ENCODE measurements at regions not wholly inside any gene's neighbourhood (a gene's known extent, or its start where the extent isn't known, plus 50 kb on each side); places are given as distances from the start of the nearest gene placed in this dataset.

- FAIRE-seq: no peak
- Histone ChIP-seq H4K8ac (ENCODE audit: extremely low read depth, insufficient read depth, low read length) (no peak overlapping the region), H3K27ac (ENCODE audit: low read depth, low read length) (no peak overlapping the region), H3K36me3 (ENCODE audit: control insufficient read depth in 2 of 4, insufficient read depth in 4 of 4, low read length in 3 of 4) (no peaks in the 10 kb centered on the region), H2BK120ac (replicated peaks; ENCODE audit: low read depth, low read length) (no peak overlapping the region), H3K18ac (ENCODE audit: extremely low read depth, low read length) (no peak overlapping the region), H3K4ac (replicated peaks; ENCODE audit: insufficient read length, low read depth, low read length) (no peak overlapping the region), H3K14ac (ENCODE audit: insufficient read length) (no peak overlapping the region), H4K20me1 (replicated peaks in 1 of 2; ENCODE audit: control insufficient read depth in 1 of 2, insufficient read depth in 2 of 2, low read length in 2 of 2) (no peaks in the 10 kb centered on the region), H2BK12ac (ENCODE audit: low read depth, low read length) (no peak overlapping the region), H3K79me1 (ENCODE audit: low read depth, low read length) (no peaks in the 10 kb centered on the region), H3K23me2 (ENCODE audit: low read depth, low read length) (no peaks in the 10 kb centered on the region), H4K91ac (replicated peaks; ENCODE audit: insufficient read length, low read length) (no peak overlapping the region), H3K79me2 (ENCODE audit: control insufficient read depth in 1 of 2, insufficient read depth in 2 of 2, low read length in 2 of 2) (no peaks in the 10 kb centered on the region), H3K9ac (replicated peaks in 1 of 4; ENCODE audit: extremely low read depth in 1 of 4, low read depth in 3 of 4, low read length in 3 of 4) (no peak overlapping the region), H3K4me2 (ENCODE audit: insufficient read depth in 1 of 2, low read depth in 2 of 2, low read length in 2 of 2) (no peak overlapping the region), H2AFZ (ENCODE audit: low read length) (no peak overlapping the region), H3K4me1 (replicated peaks in 1 of 4; ENCODE audit: control insufficient read depth in 3 of 4, insufficient read depth in 4 of 4, low read length in 3 of 4) (no peaks in the 10 kb centered on the region), H2BK20ac (ENCODE audit: low read length) (no peak overlapping the region), H3K56ac (replicated peaks; ENCODE audit: insufficient read length, low read depth, low read length) (no peak overlapping the region), H3K23ac (ENCODE audit: insufficient read length) (no peak overlapping the region), H3K9me3 (ENCODE audit: insufficient read depth in 2 of 2, low read depth in 1 of 2, low read length in 1 of 2) (no peaks in the 10 kb centered on the region), H2BK5ac (ENCODE audit: low read depth, low read length) (no peak overlapping the region), H2AK5ac (ENCODE audit: low read depth, low read length) (no peak overlapping the region), H4K5ac (ENCODE audit: insufficient read length, low read depth, low read length) (no peak overlapping the region), H3K4me3 (ENCODE audit: extremely low read depth in 1 of 4, insufficient read depth in 2 of 4, low read depth in 3 of 4, low read length in 4 of 4) (no peak overlapping the region), H3K27me3 (replicated peaks in 1 of 4; ENCODE audit: control insufficient read depth in 3 of 4, extremely low read depth in 1 of 4, insufficient read depth in 3 of 4, low read length in 3 of 4) (no peaks in the 10 kb centered on the region), H2BK15ac (ENCODE audit: low read length) (no peak overlapping the region)
- POLR2A ChIA-PET (ENCODE audit: partially characterized antibody): no interaction called here
- WGBS, 2 experiments (ENCODE audit: extremely low coverage in 1 of 2, insufficient coverage in 1 of 2, insufficient read length in 1 of 2, insufficient replicate concordance in 2 of 2, low coverage in 1 of 2, low lambda C conversion rate in 2 of 2, missing lambda C conversion rate in 1 of 2): 97% methylated on average over 4 of the region's 4 CpGs; no CpG with 5 or more reads in 1 of the 2 experiments
- CTCF ChIA-PET (ENCODE audit: partially characterized antibody): no interaction called here
- no peak for DNase-seq (ENCODE audit: low read depth in 1 of 2, low spot score in 2 of 2)
- no peak for TF ChIP-seq SIX5 (IDR thresholded peaks at IDR 0.05; ENCODE audit: low read depth, low read length)
- TF ChIP-seq ZNF274 (IDR thresholded peaks at IDR 0.05; ENCODE audit: borderline replicate concordance, extremely low read depth, low read length): no peak
- TF ChIP-seq RAD21 (IDR thresholded peaks at IDR 0.05 in 1 of 2, conservative IDR thresholded peaks at IDR 0.05 in 1 of 2; ENCODE audit: low read depth in 2 of 2, low read length in 2 of 2): no peak
- no peak for TF ChIP-seq TAF1 (IDR thresholded peaks at IDR 0.05; ENCODE audit: low read depth, low read length)
- no peak for TF ChIP-seq GTF2F1 (IDR thresholded peaks at IDR 0.05; ENCODE audit: borderline replicate concordance, low read depth, low read length)
- no peak for TF ChIP-seq MAX (IDR thresholded peaks at IDR 0.05)
- no peak for TF ChIP-seq ASH2L (IDR thresholded peaks at IDR 0.05; ENCODE audit: low read length)
- TF ChIP-seq YY1 (IDR thresholded peaks at IDR 0.05; ENCODE audit: low read depth, low read length): no peak
- no peak for TF ChIP-seq JUN (IDR thresholded peaks at IDR 0.05; ENCODE audit: low read depth, low read length)
- no peak for TF ChIP-seq MAFK (IDR thresholded peaks at IDR 0.05; ENCODE audit: low read depth, low read length)
- TF ChIP-seq HDAC2 (IDR thresholded peaks at IDR 0.05; ENCODE audit: borderline replicate concordance in 1 of 2, low read depth in 2 of 2, low read length in 2 of 2): no peak
- TF ChIP-seq KDM5A (IDR thresholded peaks at IDR 0.05; ENCODE audit: low read length): no peak
- TF ChIP-seq KDM4A (IDR thresholded peaks at IDR 0.05; ENCODE audit: low read depth, low read length, severe bottlenecking): no peak
- no peak for TF ChIP-seq CTBP2 (IDR thresholded peaks at IDR 0.05; ENCODE audit: borderline replicate concordance, insufficient read depth, insufficient read length, low read length)
These were observed 89.1 kb upstream of the NEDD4L start for GRCh38 chr18:57954935-57955334.
